Trophoblast cell (in vitro differentiated cells and primary cell): ENCODE measurements at regions not wholly inside any gene's neighbourhood (a gene's known extent, or its start where the extent isn't known, plus 50 kb on each side); places are given as distances from the start of the nearest gene placed in this dataset.

Experiments
- DNase-seq, 2 donors: peaks; one replicate each; pipeline ENCODE4 v3.0.0-alpha.2; 2016
- H2AFZ ChIP-seq: 2 replicates; pipeline ENCODE4 v1.6.1; 2013; ENCODE audit warnings: low read length, moderate library complexity, mild to moderate bottlenecking; ENCODE audit not compliant: insufficient read depth, poor library complexity
- H2AK5ac ChIP-seq: 2 replicates; pipeline ENCODE4 v1.6.1; 2013; ENCODE audit warnings: mild to moderate bottlenecking, low read length
- H2BK120ac ChIP-seq: 2 replicates; pipeline ENCODE4 v1.6.1; 2013; ENCODE audit warnings: low read length, mild to moderate bottlenecking, moderate library complexity; ENCODE audit not compliant: insufficient read depth, poor library complexity
- H2BK12ac ChIP-seq: 2 replicates; pipeline ENCODE4 v1.6.1; 2013; ENCODE audit warnings: mild to moderate bottlenecking, low read length, moderate library complexity
- H2BK5ac ChIP-seq: 2 replicates; pipeline ENCODE4 v1.6.1; 2013; ENCODE audit warnings: low read length, low read depth, moderate library complexity, mild to moderate bottlenecking; ENCODE audit not compliant: poor library complexity
- H3K14ac ChIP-seq: 2 replicates; pipeline ENCODE4 v1.6.1; 2013; ENCODE audit warnings: mild to moderate bottlenecking, low read length
- H3K18ac ChIP-seq: 2 replicates; pipeline ENCODE4 v1.6.1; 2013; ENCODE audit warnings: mild to moderate bottlenecking, low read length
- H3K23ac ChIP-seq: 2 replicates; pipeline ENCODE4 v1.6.1; 2013; ENCODE audit warnings: low read length
- H3K27ac ChIP-seq: 2 replicates; pipeline ENCODE4 v1.5.1; 2013; ENCODE audit warnings: low read depth, mild to moderate bottlenecking, inconsistent platforms, low read length, moderate library complexity
- H3K27me3 ChIP-seq: 2 replicates; pipeline ENCODE4 v1.6.1; 2013; ENCODE audit warnings: inconsistent platforms, mild to moderate bottlenecking, low read length, moderate library complexity; ENCODE audit not compliant: insufficient read depth
- H3K36me3 ChIP-seq, 2 experiments: 1 replicate in 1 of 2; 2 replicates in 1 of 2; pipeline ENCODE4 v1.6.1; 2013; ENCODE audit warnings: low read length in 2 of 2, mild to moderate bottlenecking in 2 of 2, moderate library complexity in 1 of 2; ENCODE audit not compliant: insufficient read depth in 2 of 2, control insufficient read depth in 1 of 2
- H3K4ac ChIP-seq: 2 replicates; pipeline ENCODE4 v1.6.1; 2013; ENCODE audit warnings: low read depth, mild to moderate bottlenecking, low read length, moderate library complexity
- H3K4me1 ChIP-seq, 2 experiments: 1 replicate in 1 of 2; 2 replicates in 1 of 2; pipeline ENCODE4 v1.6.1; 2013; ENCODE audit warnings: low read length in 2 of 2, mild to moderate bottlenecking in 2 of 2, moderate library complexity in 1 of 2; ENCODE audit not compliant: insufficient read depth in 2 of 2, control insufficient read depth in 1 of 2
- H3K4me2 ChIP-seq: 2 replicates; pipeline ENCODE4 v1.6.1; 2013; ENCODE audit warnings: inconsistent platforms, mild to moderate bottlenecking, low read length, moderate library complexity
- H3K4me3 ChIP-seq: 2 replicates; pipeline ENCODE4 v1.5.1; 2013; ENCODE audit warnings: mild to moderate bottlenecking, low read depth, low read length, inconsistent platforms
- H3K79me1 ChIP-seq: one replicate; pipeline ENCODE4 v1.6.1; 2013; ENCODE audit warnings: low read length
- H3K79me2 ChIP-seq: 2 replicates; pipeline ENCODE4 v1.6.1; 2013; ENCODE audit warnings: low read length, mild to moderate bottlenecking; ENCODE audit not compliant: control insufficient read depth, insufficient read depth, poor library complexity
- H3K9ac ChIP-seq: 2 replicates; pipeline ENCODE4 v1.6.1; 2013; ENCODE audit warnings: mild to moderate bottlenecking, low read length
- H3K9me3 ChIP-seq: 2 replicates; pipeline ENCODE4 v1.6.1; 2013; ENCODE audit warnings: low read depth, mild to moderate bottlenecking, control low read depth, inconsistent platforms, low read length; ENCODE audit not compliant: insufficient read depth
- H4K12ac ChIP-seq: 2 replicates; pipeline ENCODE4 v1.6.1; 2013; ENCODE audit warnings: low read depth, mild to moderate bottlenecking, low read length, moderate library complexity
- H4K8ac ChIP-seq: 2 replicates; pipeline ENCODE4 v1.6.1; 2013; ENCODE audit warnings: low read depth, mild to moderate bottlenecking, low read length, moderate library complexity
- H4K91ac ChIP-seq: one replicate; pipeline ENCODE4 v1.6.1; 2013; ENCODE audit warnings: low read depth, mild to moderate bottlenecking, low read length, moderate library complexity
- WGBS: extraction: QIAGEN DNeasy Blood & Tissue Kit; methylation state at CpG from one replicate; pipeline ENCODE4 v1.1.7; 2013; ENCODE audit warnings: missing lambda C conversion rate; ENCODE audit not compliant: insufficient read length, insufficient coverage; ENCODE audit errors: extremely low coverage; 5-methylcytosine and 5-hydroxymethylcytosine counted together

- H3K4me2 ChIP-seq = no peak overlapping the region
- no peaks in the 10 kb centered on the region for H3K79me1 ChIP-seq
- no peak overlapping the region for H4K91ac ChIP-seq
- H3K79me2 ChIP-seq = no peaks in the 10 kb centered on the region
- H3K27ac ChIP-seq = no peak overlapping the region
- no peak overlapping the region for H3K4me3 ChIP-seq
- no peak overlapping the region for H2BK12ac ChIP-seq
- no peak overlapping the region for H2BK5ac ChIP-seq
- H3K36me3 ChIP-seq = no peaks in the 10 kb centered on the region
- H4K8ac ChIP-seq = no peak overlapping the region
- no peak overlapping the region for H3K14ac ChIP-seq
- H3K9ac ChIP-seq = no peak overlapping the region
- no peak overlapping the region for H3K4ac ChIP-seq
- no peak overlapping the region for H2BK120ac ChIP-seq
- H2AK5ac ChIP-seq = no peak overlapping the region
- H3K23ac ChIP-seq = no peak overlapping the region
- H3K27me3 ChIP-seq = no peaks in the 10 kb centered on the region
- no CpG with 5 or more reads among the region's 1 CpG for WGBS
- no peak for DNase-seq
- H2AFZ ChIP-seq = no peak overlapping the region
- H3K4me1 ChIP-seq = no peaks in the 10 kb centered on the region
- no peak overlapping the region for H3K18ac ChIP-seq
- H3K9me3 ChIP-seq = no peaks in the 10 kb centered on the region
- H4K12ac ChIP-seq = no peak overlapping the region
Measured at GRCh38 chr9:110086537-110086936, 121.4 kb downstream of the C9orf152 start.

GRCh38 chr9:110087605-110088004, 120.4 kb downstream of the C9orf152 start:
- H2BK120ac ChIP-seq = no peak overlapping the region
- H3K14ac ChIP-seq = no peak overlapping the region
- no peak overlapping the region for H3K18ac ChIP-seq
- no peaks in the 10 kb centered on the region for H3K79me1 ChIP-seq
- H4K91ac ChIP-seq = no peak overlapping the region
- no peak overlapping the region for H3K4me2 ChIP-seq
- no peak overlapping the region for H3K4ac ChIP-seq
- H3K23ac ChIP-seq = no peak overlapping the region
- no peak overlapping the region for H2BK12ac ChIP-seq
- H3K36me3 ChIP-seq = no peaks in the 10 kb centered on the region
- H3K4me3 ChIP-seq = no peak overlapping the region
- H3K27ac ChIP-seq = no peak overlapping the region
- H3K9me3 ChIP-seq = no peaks in the 10 kb centered on the region
- DNase-seq = no peak
- no peaks in the 10 kb centered on the region for H3K27me3 ChIP-seq
- H4K12ac ChIP-seq = no peak overlapping the region
- no peaks in the 10 kb centered on the region for H3K79me2 ChIP-seq
- H2BK5ac ChIP-seq = no peak overlapping the region
- H2AK5ac ChIP-seq = no peak overlapping the region
- H3K4me1 ChIP-seq = no peaks in the 10 kb centered on the region
- no peak overlapping the region for H4K8ac ChIP-seq
- H2AFZ ChIP-seq = no peak overlapping the region
- no peak overlapping the region for H3K9ac ChIP-seq
- WGBS = no CpG with 5 or more reads among the region's 2 CpGs

GRCh38 chr9:110088099-110088498, 119.9 kb downstream of the C9orf152 start:
- H3K18ac ChIP-seq = no peak overlapping the region
- H3K4me3 ChIP-seq = no peak overlapping the region
- no peak overlapping the region for H2BK12ac ChIP-seq
- H3K14ac ChIP-seq = no peak overlapping the region
- H3K4me2 ChIP-seq = no peak overlapping the region
- no peak overlapping the region for H2AK5ac ChIP-seq
- no peak for DNase-seq
- no peaks in the 10 kb centered on the region for H3K79me1 ChIP-seq
- no peaks in the 10 kb centered on the region for H3K27me3 ChIP-seq
- no peak overlapping the region for H4K8ac ChIP-seq
- no peak overlapping the region for H2BK120ac ChIP-seq
- no peak overlapping the region for H3K4ac ChIP-seq
- no peak overlapping the region for H3K9ac ChIP-seq
- H2BK5ac ChIP-seq = no peak overlapping the region
- H4K12ac ChIP-seq = no peak overlapping the region
- no peak overlapping the region for H4K91ac ChIP-seq
- H2AFZ ChIP-seq = no peak overlapping the region
- no peaks in the 10 kb centered on the region for H3K79me2 ChIP-seq
- no peaks in the 10 kb centered on the region for H3K9me3 ChIP-seq
- no peaks in the 10 kb centered on the region for H3K4me1 ChIP-seq
- H3K36me3 ChIP-seq = no peaks in the 10 kb centered on the region
- no peak overlapping the region for H3K27ac ChIP-seq
- no peak overlapping the region for H3K23ac ChIP-seq

- Histone ChIP-seq H3K79me1 (no peaks in the 10 kb centered on the region), H3K4me3 (no peak overlapping the region), H3K79me2 (no peaks in the 10 kb centered on the region), H3K9ac (no peak overlapping the region), H3K4ac (no peak overlapping the region), H4K8ac (no peak overlapping the region), H3K23ac (no peak overlapping the region), H3K27me3 (no peaks in the 10 kb centered on the region), H2BK12ac (no peak overlapping the region), H2AFZ (no peak overlapping the region), H2AK5ac (no peak overlapping the region), H3K18ac (no peak overlapping the region), H3K36me3 (no peaks in the 10 kb centered on the region), H4K12ac (no peak overlapping the region), H3K27ac (no peak overlapping the region), H3K4me2 (no peak overlapping the region), H4K91ac (no peak overlapping the region), H3K14ac (no peak overlapping the region), H2BK120ac (no peak overlapping the region), H3K4me1 (peaks cover 0 to under 1% of the 10 kb centered on the region in 2 experiments), H3K9me3 (no peaks in the 10 kb centered on the region), H2BK5ac (no peak overlapping the region)
- no CpG with 5 or more reads among the region's 12 CpGs for WGBS
- no peak for DNase-seq
Measured at GRCh38 chr9:110089681-110090370, 118.1 kb downstream of the C9orf152 start.
